Osteocyte (in vitro differentiated cells): ENCODE measurements at regions not wholly inside any gene's neighbourhood (a gene's known extent, or its start where the extent isn't known, plus 50 kb on each side); places are given as distances from the start of the nearest gene placed in this dataset.
"Not testable (repeated sequence)": the region's sequence is repeated elsewhere in the genome, so short reads cannot be mapped to it uniquely, and the experiment has no call there.

Source experiments
- DNase-seq: peaks from one replicate; pipeline ENCODE4 v3.0.0; 2021; ENCODE audit warnings: mixed read lengths; ENCODE audit not compliant: unreplicated experiment; ENCODE audit errors: extremely low spot score
- H3K27ac Mint-ChIP-seq: one replicate; pipeline ENCODE4 v1.8.0; 2021; ENCODE audit warnings: mild to moderate bottlenecking, mixed read lengths; ENCODE audit not compliant: unreplicated experiment
- H3K27me3 Mint-ChIP-seq: one replicate; pipeline ENCODE4 v1.8.0; 2021; ENCODE audit warnings: mixed read lengths; ENCODE audit not compliant: unreplicated experiment
- H3K36me3 Mint-ChIP-seq: one replicate; pipeline ENCODE4 v1.8.0; 2021; ENCODE audit warnings: mixed read lengths; ENCODE audit not compliant: unreplicated experiment
- H3K4me1 Mint-ChIP-seq: one replicate; pipeline ENCODE4 v1.8.0; 2021; ENCODE audit warnings: mixed read lengths; ENCODE audit not compliant: unreplicated experiment
- H3K4me3 Mint-ChIP-seq: one replicate; pipeline ENCODE4 v1.8.0; 2021; ENCODE audit warnings: mild to moderate bottlenecking, moderate library complexity, mixed read lengths; ENCODE audit not compliant: unreplicated experiment
- H3K9me3 Mint-ChIP-seq: one replicate; pipeline ENCODE4 v1.8.0; 2021; ENCODE audit warnings: mixed read lengths; ENCODE audit not compliant: unreplicated experiment
- CTCF ChIP-seq: fragments of 200-600 bp; sonication (generic); IDR thresholded peaks from 2 replicates; pipeline ENCODE4 v1.5.0; 2021; ENCODE audit warnings: antibody characterized with exemption, mild to moderate bottlenecking, moderate library complexity

GRCh38 chr3:157858821-157859220 lies 247.4 kb downstream of the SHOX2 start:
- Mint-ChIP-seq H3K9me3 (no peaks in the 10 kb centered on the region), H3K27me3 (peaks cover 12% of the 10 kb centered on the region), H3K4me3 (no peak overlapping the region), H3K36me3 (no peaks in the 10 kb centered on the region), H3K4me1 (no peaks in the 10 kb centered on the region), H3K27ac (no peak overlapping the region)
- TF ChIP-seq CTCF: no peak
- DNase-seq: no peak

- H3K27ac Mint-ChIP-seq: no peak overlapping the region
- H3K4me3 Mint-ChIP-seq: no peak overlapping the region
- H3K27me3 Mint-ChIP-seq: peaks cover 5% of the 10 kb centered on the region
- no peak for TF ChIP-seq CTCF
- H3K4me1 Mint-ChIP-seq: no peaks in the 10 kb centered on the region
- no peaks in the 10 kb centered on the region for H3K36me3 Mint-ChIP-seq
- no peak for DNase-seq
- no peaks in the 10 kb centered on the region for H3K9me3 Mint-ChIP-seq
These were observed 248.8 kb downstream of the SHOX2 start for GRCh38 chr3:157857440-157857839.

GRCh38 chr3:157856078-157856939 lies 249.9 kb downstream of the SHOX2 start:
- Mint-ChIP-seq H3K36me3 (no peaks in the 10 kb centered on the region), H3K27ac (no peak overlapping the region), H3K4me1 (no peaks in the 10 kb centered on the region), H3K4me3 (no peak overlapping the region), H3K9me3 (no peaks in the 10 kb centered on the region), H3K27me3 (peaks cover 5% of the 10 kb centered on the region)
- no peak for TF ChIP-seq CTCF
- DNase-seq: no peak

GRCh38 chr3:157845839-157846238 lies 260.4 kb downstream of the SHOX2 start:
- H3K4me1 Mint-ChIP-seq, H3K4me3 Mint-ChIP-seq, H3K36me3 Mint-ChIP-seq, H3K27ac Mint-ChIP-seq, H3K9me3 Mint-ChIP-seq, DNase-seq: not testable (repeated sequence)
- peaks cover 32% of the 10 kb centered on the region for H3K27me3 Mint-ChIP-seq

GRCh38 chr3:157844800-157845565 lies 261.2 kb downstream of the SHOX2 start:
- Mint-ChIP-seq H3K36me3 (no peaks in the 10 kb centered on the region), H3K9me3 (no peaks in the 10 kb centered on the region), H3K4me3 (no peak overlapping the region), H3K4me1 (no peaks in the 10 kb centered on the region), H3K27me3 (peaks cover 32% of the 10 kb centered on the region), H3K27ac (no peak overlapping the region)
- no peak for DNase-seq
- no peak for TF ChIP-seq CTCF
